OCI-LY3 (cell line): ENCODE measurements at regions not wholly inside any gene's neighbourhood (a gene's known extent, or its start where the extent isn't known, plus 50 kb on each side); places are given as distances from the start of the nearest gene placed in this dataset.
A peak's percentile ranks its signal among the peaks of the same experiment; 100 is the strongest.
"Not testable (repeated sequence)": the region's sequence is repeated elsewhere in the genome, so short reads cannot be mapped to it uniquely, and the experiment has no call there.

Source experiments
- H2AFZ ChIP-seq: fragments of 200-600, 300-600 bp; shearing (Covaris generic); 2 replicates; pipeline ENCODE4 v1.6.0; 2014; ENCODE audit warnings: antibody characterized with exemption, low read depth, low read length
- H3K27ac ChIP-seq: fragments of 200-600, 300-600 bp; sonication (generic); 2 replicates; pipeline ENCODE4 v1.5.1; 2014; ENCODE audit warnings: mild to moderate bottlenecking, low read length, moderate library complexity, mixed read lengths
- H3K27me3 ChIP-seq: fragments of 200-600, 300-600 bp; sonication (generic); 2 replicates; pipeline ENCODE4 v1.6.1; 2014; ENCODE audit warnings: low read depth, low read length, mixed read lengths
- H3K36me3 ChIP-seq: fragments of 200-600, 300-600 bp; sonication (generic); replicated peaks from 2 replicates; pipeline ENCODE3; 2014; ENCODE audit warnings: low read depth, low read length, mixed read lengths
- H3K4me1 ChIP-seq: fragments of 300-600, 200-600 bp; sonication (generic); 2 replicates; pipeline ENCODE4 v1.6.1; 2014; ENCODE audit warnings: low read length, mixed read lengths
- H3K4me2 ChIP-seq: fragments of 200-600, 300-600 bp; sonication (generic); 2 replicates; pipeline ENCODE4 v1.6.1; 2014; ENCODE audit warnings: low read length, mixed read lengths
- H3K4me3 ChIP-seq: fragments of 300-600, 200-600 bp; sonication (generic); 2 replicates; pipeline ENCODE4 v1.5.1; 2014; ENCODE audit warnings: antibody characterized with exemption, mild to moderate bottlenecking, low read length, moderate library complexity
- H3K79me2 ChIP-seq: fragments of 300-600, 200-600 bp; shearing (Covaris generic); 2 replicates; pipeline ENCODE4 v1.6.1; 2014; ENCODE audit warnings: mild to moderate bottlenecking, low read length, mixed read lengths
- H3K9ac ChIP-seq: fragments of 300-600, 200-600 bp; shearing (Covaris generic); 2 replicates; pipeline ENCODE4 v1.6.0; 2014; ENCODE audit warnings: mild to moderate bottlenecking, low read length, moderate library complexity
- H3K9me3 ChIP-seq: fragments of 200-600, 300-600 bp; shearing (Covaris generic); 2 replicates; pipeline ENCODE4 v1.6.1; 2014; ENCODE audit warnings: low read length, mixed read lengths; ENCODE audit not compliant: insufficient read depth
- H4K20me1 ChIP-seq: fragments of 200-600, 300-600 bp; sonication (generic); 2 replicates; pipeline ENCODE4 v1.6.1; 2016; ENCODE audit warnings: low read length, mixed read lengths; ENCODE audit not compliant: insufficient read depth
- CTCF ChIP-seq: fragments of 200-600, 300-600 bp; sonication (generic); IDR thresholded peaks from 2 replicates; pipeline ENCODE4 v1.5.1; 2014; ENCODE audit warnings: antibody characterized with exemption, low read length, low read depth
- EZH2phosphoT487 ChIP-seq: fragments of 200-600 bp; shearing (Covaris generic); IDR thresholded peaks from 2 replicates; pipeline ENCODE4 v1.6.1; 2018; ENCODE audit warnings: antibody characterized with exemption, mixed run types, low read depth

- Histone ChIP-seq H3K36me3 (no peaks in the 10 kb centered on the region), H3K4me3 (no peak overlapping the region)
These were observed 185.9 kb upstream of the ANKRD28 start for GRCh38 chr3:15983693-15984092.

GRCh38 chr3:15989419-15989818, 185.1 kb upstream of the GALNT15 start:
- no peaks in the 10 kb centered on the region; the same call in 1 of the 2 replicates for H3K27me3 ChIP-seq
- TF ChIP-seq EZH2phosphoT487 = no peak
- TF ChIP-seq CTCF = peak; percentile 36
- no peaks in the 10 kb centered on the region for H3K9me3 ChIP-seq
- no peaks in the 10 kb centered on the region for H3K79me2 ChIP-seq
- H2AFZ ChIP-seq = no peak overlapping the region
- no peak overlapping the region for H3K27ac ChIP-seq
- no peak overlapping the region for H3K4me2 ChIP-seq
- H3K4me3 ChIP-seq = no peak overlapping the region
- no peaks in the 10 kb centered on the region for H4K20me1 ChIP-seq
- H3K36me3 ChIP-seq = no peaks in the 10 kb centered on the region
- H3K9ac ChIP-seq = no peak overlapping the region
- H3K4me1 ChIP-seq = no peaks in the 10 kb centered on the region

More at GRCh38 chr3:15983693-15984092, 185.9 kb upstream of the ANKRD28 start:
- Histone ChIP-seq H2AFZ (no peak overlapping the region), H3K9me3 (no peaks in the 10 kb centered on the region), H3K4me2 (no peak overlapping the region), H3K4me1 (no peaks in the 10 kb centered on the region), H3K27me3 (no peaks in the 10 kb centered on the region; the same call in 1 of the 2 replicates), H3K27ac (no peak overlapping the region), H3K79me2 (no peaks in the 10 kb centered on the region), H3K9ac (no peak overlapping the region), H4K20me1 (no peaks in the 10 kb centered on the region)
- TF ChIP-seq EZH2phosphoT487 (no peak), CTCF (no peak)

GRCh38 chr3:15993660-15994059, 180.8 kb upstream of the GALNT15 start:
- not testable (repeated sequence) for H2AFZ ChIP-seq, H3K4me1 ChIP-seq, H4K20me1 ChIP-seq, H3K27ac ChIP-seq, H3K4me2 ChIP-seq, H3K9me3 ChIP-seq, H3K79me2 ChIP-seq, H3K36me3 ChIP-seq, H3K4me3 ChIP-seq, H3K9ac ChIP-seq, H3K27me3 ChIP-seq

- not testable (repeated sequence) for H3K79me2 ChIP-seq, H4K20me1 ChIP-seq, H3K27me3 ChIP-seq, H2AFZ ChIP-seq, H3K9me3 ChIP-seq, H3K9ac ChIP-seq, H3K4me2 ChIP-seq, H3K4me1 ChIP-seq, H3K4me3 ChIP-seq, H3K27ac ChIP-seq, H3K36me3 ChIP-seq
These were observed 178.0 kb upstream of the GALNT15 start for GRCh38 chr3:15996496-15996895.

GRCh38 chr3:15997274-15997943, 177.1 kb upstream of the GALNT15 start:
- TF ChIP-seq CTCF = no peak
- no peaks in the 10 kb centered on the region for H3K27me3 ChIP-seq
- H3K36me3 ChIP-seq = no peaks in the 10 kb centered on the region
- H3K79me2 ChIP-seq = no peaks in the 10 kb centered on the region
- no peaks in the 10 kb centered on the region for H3K9me3 ChIP-seq
- no peak overlapping the region for H3K27ac ChIP-seq
- H2AFZ ChIP-seq = no peak overlapping the region
- H3K4me2 ChIP-seq = peak overlapping the region; percentile 27; the same call in 1 of the 2 replicates
- no peak overlapping the region for H3K4me3 ChIP-seq
- H3K4me1 ChIP-seq = peaks cover 7% of the 10 kb centered on the region; the same call in 1 of the 2 replicates
- no peak overlapping the region for H3K9ac ChIP-seq
- no peaks in the 10 kb centered on the region for H4K20me1 ChIP-seq
